ENCODE measurements at regions not wholly inside any gene's neighbourhood (a gene's known extent, or its start where the extent isn't known, plus 50 kb on each side); places are given as distances from the start of the nearest gene placed in this dataset.

DNA sequence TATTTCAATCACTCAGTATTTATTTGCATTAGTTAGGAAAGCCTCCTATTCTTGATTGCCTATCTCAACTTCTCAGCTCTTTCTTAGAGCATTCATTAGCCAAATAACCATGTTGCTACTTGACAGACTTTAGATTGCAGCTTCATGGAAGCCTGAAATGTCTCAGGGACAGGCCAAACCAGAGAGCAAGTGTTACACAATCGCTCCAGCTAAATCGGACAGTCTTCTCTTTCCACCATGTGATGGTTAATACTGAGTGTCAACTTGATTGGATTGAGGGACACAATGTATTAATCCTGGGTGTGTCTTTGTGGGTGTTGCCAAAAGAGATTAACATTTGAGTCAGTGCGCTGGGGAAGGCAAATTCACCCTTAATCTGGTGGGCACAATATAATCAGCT, 106.5 kb upstream of the DRD2 start:
- no peak for DNase-seq (ENCODE audit: low read depth, low spot score)

DNA sequence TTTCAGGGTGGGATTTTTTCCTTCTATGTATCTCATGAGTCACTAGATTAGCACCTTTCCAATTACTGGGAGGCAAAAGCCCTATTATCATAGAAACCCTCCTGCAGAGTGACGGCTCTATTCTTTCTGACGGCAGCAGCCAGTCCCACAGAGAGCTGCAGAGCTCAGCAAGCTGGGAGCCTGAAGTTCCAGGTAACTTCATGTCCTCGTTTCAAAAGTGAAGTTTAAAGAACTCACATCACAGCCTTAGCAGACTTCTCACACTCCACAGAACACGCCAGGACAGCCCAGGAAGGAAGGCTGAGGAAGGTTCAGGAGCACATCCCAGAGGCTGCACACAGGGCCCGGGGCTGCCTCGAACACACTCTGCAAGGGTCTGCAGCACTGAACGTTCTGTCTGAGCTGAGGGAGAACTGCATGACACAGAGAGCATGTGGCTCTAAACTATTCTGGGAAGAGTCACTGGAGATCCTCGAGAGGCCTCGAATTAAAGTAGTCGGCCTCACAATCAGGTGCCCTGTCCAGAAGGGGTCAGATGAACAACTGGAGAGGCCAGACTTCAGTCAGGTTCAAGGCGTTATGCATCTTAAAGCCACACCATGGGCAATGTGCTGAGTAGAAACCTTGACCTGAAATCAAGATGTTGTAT, 104.2 kb upstream of the DRD2 start:
- no peak for DNase-seq (ENCODE audit: low read depth, low spot score)

- no peak for DNase-seq (ENCODE audit: low read depth, low spot score)
Measured at GRCh38 chr11:113578715-113579250, 103.6 kb upstream of the DRD2 start.

- DNase-seq (ENCODE audit: low read depth, low spot score) = no peak
Measured at GRCh38 chr11:113578033-113578380, 102.8 kb upstream of the DRD2 start.

DNA sequence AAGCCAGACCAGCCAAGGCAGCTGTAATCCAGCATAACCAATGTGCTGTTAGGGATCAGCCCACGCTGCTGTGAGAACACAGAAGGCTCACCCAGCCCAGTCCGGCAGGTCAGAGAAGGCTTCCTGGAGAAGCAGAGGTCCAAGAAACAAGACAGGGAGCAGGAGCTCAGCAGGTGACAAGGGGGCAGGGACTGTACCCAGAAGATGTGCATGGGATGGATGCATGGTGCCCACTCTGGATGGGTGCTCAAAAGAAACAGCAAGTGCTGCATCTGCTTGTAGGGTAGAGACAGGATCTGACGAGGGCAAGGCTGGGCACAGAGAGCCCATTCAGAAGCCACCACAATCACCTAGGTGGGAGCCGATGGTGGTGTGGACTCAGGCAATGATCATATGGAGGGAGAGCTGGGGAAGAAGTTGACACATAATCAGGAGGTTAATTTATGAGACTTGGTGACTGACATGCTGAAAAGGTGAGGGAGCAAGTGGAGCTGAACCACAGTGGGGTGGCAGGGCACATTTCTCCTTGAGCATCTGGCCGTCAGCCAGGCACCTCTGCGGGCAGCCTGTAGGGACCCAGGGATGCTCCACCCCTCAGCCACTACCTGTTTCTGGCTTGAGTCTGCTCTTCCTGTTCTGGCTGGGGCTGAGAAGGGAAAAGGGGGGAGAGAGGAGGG, 102.3 kb upstream of the DRD2 start:
- DNase-seq (ENCODE audit: low read depth, low spot score) = no peak

DNA sequence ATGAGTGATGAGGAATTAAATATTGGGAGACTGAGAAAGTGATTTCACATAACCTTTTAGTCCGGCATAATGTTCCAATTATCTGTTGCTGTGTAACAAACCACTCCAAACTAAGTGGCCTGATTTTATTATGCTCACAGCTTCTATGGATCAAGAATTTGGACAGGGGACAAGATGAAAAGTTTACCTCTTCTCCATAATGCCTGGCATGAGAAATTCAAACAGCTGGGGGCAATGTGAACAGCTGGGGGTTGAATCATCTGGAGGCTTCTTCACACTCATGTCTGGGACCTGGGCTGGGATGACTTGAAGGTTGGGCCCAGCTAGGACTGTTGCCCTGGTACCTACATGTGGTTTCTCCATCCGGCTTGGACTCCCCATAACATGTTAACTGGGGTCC, 99.4 kb upstream of the DRD2 start:
- no peak for DNase-seq (ENCODE audit: low read depth, low spot score)

- no peak for DNase-seq (ENCODE audit: low read depth, low spot score)
Measured at GRCh38 chr11:113574171-113574570, 99.0 kb upstream of the DRD2 start.

GRCh38 chr11:113572136-113572735, 97.0 kb upstream of the DRD2 start:
- no peak for DNase-seq (ENCODE audit: low read depth, low spot score)

- DNase-seq (ENCODE audit: low read depth, low spot score) = no peak
Measured at GRCh38 chr11:113571531-113571930, 96.3 kb upstream of the DRD2 start.

DNA sequence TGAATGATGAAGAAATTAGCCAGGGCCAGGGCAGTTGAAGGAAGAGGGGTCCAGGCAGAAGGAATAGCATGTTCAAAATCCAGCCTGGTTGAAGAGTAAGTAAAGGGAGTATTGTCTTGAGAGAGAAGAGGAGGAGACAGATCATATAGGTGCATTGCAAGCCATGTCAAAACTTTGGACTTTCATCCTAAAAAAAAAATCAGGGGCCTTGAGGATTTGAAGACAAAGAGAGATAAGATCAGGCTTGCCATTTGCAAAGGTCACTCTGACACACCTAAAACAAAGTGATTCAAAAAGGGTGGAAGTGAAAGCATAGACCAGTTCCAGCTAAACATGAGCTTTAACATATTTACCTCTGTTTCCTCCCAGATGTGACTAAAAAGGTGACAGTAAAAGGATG, 95.7 kb upstream of the DRD2 start:
- no peak for DNase-seq (ENCODE audit: low read depth, low spot score)

GRCh38 chr11:113569391-113569790, 94.2 kb upstream of the DRD2 start:
- no peak for DNase-seq (ENCODE audit: low read depth, low spot score)

GRCh38 chr11:113568566-113568965, 93.4 kb upstream of the DRD2 start:
- DNase-seq (ENCODE audit: low read depth, low spot score) = no peak

- no peak for DNase-seq (ENCODE audit: low read depth, low spot score)
Measured at GRCh38 chr11:113567867-113568544, 92.8 kb upstream of the DRD2 start.

GRCh38 chr11:113567097-113567496, 91.9 kb upstream of the DRD2 start:
- no peak for DNase-seq (ENCODE audit: low read depth, low spot score)

DNA sequence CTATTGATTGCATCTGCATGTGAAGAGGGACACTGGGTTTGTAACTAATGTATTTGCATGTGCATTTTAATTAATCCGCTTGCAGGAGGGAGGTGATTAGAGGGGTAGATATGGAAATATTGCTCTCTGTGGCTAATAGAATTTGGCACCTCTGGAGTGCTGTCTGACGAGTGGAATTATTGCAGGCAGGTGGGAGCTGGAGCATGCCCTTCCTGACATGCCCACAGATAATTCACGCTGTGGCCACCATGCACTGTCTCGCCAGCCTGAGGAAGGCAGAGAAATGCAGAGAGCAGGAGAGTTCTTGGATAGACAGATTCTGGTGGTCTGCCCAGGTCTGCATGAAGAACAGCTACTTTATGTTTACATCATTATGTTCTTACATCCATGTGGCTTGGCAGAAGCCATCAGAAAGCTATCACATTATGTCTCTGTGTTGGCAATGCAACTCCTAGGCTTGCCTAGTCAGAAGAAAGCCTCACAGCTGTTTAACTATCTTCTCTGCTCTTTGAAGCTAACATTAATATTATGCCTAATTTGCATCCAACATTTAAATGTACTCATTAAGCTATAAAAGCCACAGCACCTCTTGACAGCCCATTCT, 89.4 kb upstream of the DRD2 start:
- DNase-seq (ENCODE audit: low read depth, low spot score) = no peak

DNA sequence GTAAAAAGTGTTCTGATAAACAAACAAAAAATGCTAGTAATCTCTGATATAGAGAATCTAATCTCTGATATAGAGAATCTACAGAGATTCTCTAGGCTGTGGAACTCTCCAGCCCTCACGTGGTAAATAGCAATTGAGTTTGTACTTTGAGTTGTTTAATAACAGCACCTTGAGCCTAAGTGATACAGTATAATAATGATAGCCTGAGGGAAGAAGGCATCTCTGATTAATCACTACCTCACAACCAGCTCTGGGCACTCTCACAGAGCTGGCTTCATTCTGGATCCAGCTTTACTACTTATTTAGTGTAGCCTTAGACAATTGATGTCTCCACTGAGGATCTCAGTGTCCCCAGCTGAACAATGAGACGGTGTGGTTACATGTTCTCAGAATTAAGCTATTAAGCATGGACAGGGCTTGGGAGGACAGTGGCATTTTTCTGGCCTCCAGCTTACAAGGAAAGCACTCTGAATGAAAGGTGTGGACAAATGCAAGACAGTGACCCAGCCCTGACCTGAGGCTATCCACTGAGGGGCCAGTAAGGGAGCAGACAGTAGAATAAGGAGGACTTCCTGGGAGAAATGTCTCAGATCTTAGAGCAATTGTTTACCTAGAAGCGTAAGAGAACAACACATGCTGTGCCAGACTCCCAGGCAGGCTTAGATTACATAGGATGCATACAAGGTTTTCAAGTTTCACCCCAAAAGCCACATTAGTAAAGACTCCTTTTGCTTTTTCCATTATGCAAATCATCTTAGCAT, 88.7 kb upstream of the DRD2 start:
- no peak for DNase-seq (ENCODE audit: low read depth, low spot score)

- no peak for DNase-seq (ENCODE audit: low read depth, low spot score)
Measured at GRCh38 chr11:113562981-113563461, 87.8 kb upstream of the DRD2 start.

DNA sequence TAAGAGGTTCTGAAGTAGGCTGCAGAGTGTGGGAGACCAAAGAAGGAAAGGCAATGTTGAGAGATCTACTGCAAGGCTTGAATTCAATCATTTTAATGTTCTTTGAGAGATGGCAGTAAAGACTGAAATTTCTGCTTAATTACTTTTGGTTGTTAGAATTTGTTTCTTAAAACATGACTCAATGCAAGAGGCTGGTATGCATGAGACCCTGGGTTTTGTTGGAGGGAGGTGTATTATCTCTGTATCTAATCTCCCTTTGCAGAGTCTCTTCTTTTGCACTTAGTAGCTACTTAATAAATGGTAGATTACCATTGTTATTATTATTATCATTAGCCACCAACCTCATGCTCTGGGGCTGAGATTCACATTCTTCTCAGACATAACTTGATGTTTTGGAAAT, 87.4 kb upstream of the DRD2 start:
- DNase-seq (ENCODE audit: low read depth, low spot score) = no peak

- no peak for DNase-seq (ENCODE audit: low read depth, low spot score)
Measured at GRCh38 chr11:113557926-113558325, 82.7 kb upstream of the DRD2 start.

- no peak for DNase-seq (ENCODE audit: low read depth, low spot score)
Measured at GRCh38 chr11:113556036-113556435, 80.8 kb upstream of the DRD2 start.

- DNase-seq (ENCODE audit: low read depth, low spot score) = no peak
Measured at GRCh38 chr11:113555071-113555619, 79.9 kb upstream of the DRD2 start.
